Thymus (tissue), 11 donors: ENCODE measurements at regions not wholly inside any gene's neighbourhood (a gene's known extent, or its start where the extent isn't known, plus 50 kb on each side); places are given as distances from the start of the nearest gene placed in this dataset.

Source experiments
- DNase-seq, 9 donors: peaks; one replicate each; pipeline ENCODE4 v3.0.0-alpha.2; 2013; ENCODE audit warnings: low spot score in 9 of 9, low read depth in 6 of 9, missing footprints in 1 of 9
- H3K27ac ChIP-seq, 2 donors: one replicate each; pipeline ENCODE4 v1.5.1; 2013; ENCODE audit warnings: control low read depth in 1 of 2, low read depth in 1 of 2, low read length in 1 of 2, mild to moderate bottlenecking in 1 of 2, moderate library complexity in 1 of 2
- H3K27me3 ChIP-seq, 2 donors: one replicate each; pipeline ENCODE4 v1.5.1; 2013; ENCODE audit warnings: low read length in 1 of 2; ENCODE audit not compliant: control insufficient read depth in 2 of 2, insufficient read depth in 1 of 2
- H3K36me3 ChIP-seq, 2 donors: one replicate each; pipeline ENCODE4 v1.5.1; 2013; ENCODE audit warnings: low read length in 1 of 2, mild to moderate bottlenecking in 1 of 2, moderate library complexity in 1 of 2; ENCODE audit not compliant: control insufficient read depth in 2 of 2, insufficient read depth in 2 of 2
- H3K4me1 ChIP-seq, 2 donors: one replicate each; pipeline ENCODE4 v1.5.1; 2013; ENCODE audit warnings: low read length in 2 of 2; ENCODE audit not compliant: control insufficient read depth in 2 of 2, insufficient read depth in 2 of 2
- H3K4me3 ChIP-seq, 2 donors: one replicate each; pipeline ENCODE4 v1.5.1; 2013; ENCODE audit warnings: low read length in 2 of 2, control low read depth in 1 of 2, mild to moderate bottlenecking in 1 of 2
- H3K9me3 ChIP-seq, 2 donors: one replicate each; pipeline ENCODE4 v1.5.1; 2013; ENCODE audit warnings: low read length in 1 of 2, mild to moderate bottlenecking in 1 of 2; ENCODE audit not compliant: control insufficient read depth in 2 of 2, insufficient read depth in 1 of 2
- WGBS: extraction: QIAGEN DNeasy Blood & Tissue Kit; methylation state at CpG from one replicate; pipeline ENCODE4 v1.1.7; 2013; 5-methylcytosine and 5-hydroxymethylcytosine counted together
- donor health status: healthy.

GRCh38 chr1:100612540-100612939 is 74.6 kb downstream of the GPR88 start:
- no peaks in the 10 kb centered on the region for H3K36me3 ChIP-seq
- no peaks in the 10 kb centered on the region for H3K9me3 ChIP-seq
- no peak overlapping the region for H3K4me3 ChIP-seq
- no peak overlapping the region for H3K27ac ChIP-seq
- WGBS, result 97% methylated on average over 3 of the region's 3 CpGs
- peaks cover 11 to 17% of the 10 kb centered on the region in 2 donors for H3K4me1 ChIP-seq
- no peak for DNase-seq
- no peaks in the 10 kb centered on the region for H3K27me3 ChIP-seq

- Histone ChIP-seq H3K27ac (no peak overlapping the region), H3K36me3 (no peaks in the 10 kb centered on the region), H3K4me3 (no peak overlapping the region), H3K9me3 (no peaks in the 10 kb centered on the region), H3K27me3 (no peaks in the 10 kb centered on the region), H3K4me1 (peaks cover 11 to 17% of the 10 kb centered on the region in 2 donors)
- DNase-seq, result peak in 4 of 9 donors; percentile 18 to 58 (median 19)
- WGBS, result 64% methylated on average over 3 of the region's 3 CpGs
Measured at GRCh38 chr1:100613817-100614559, 76.0 kb downstream of the GPR88 start.

GRCh38 chr1:100614570-100614969 is 76.6 kb downstream of the GPR88 start:
- peak in 1 of 9 donors; percentile 37 for DNase-seq
- Histone ChIP-seq H3K9me3 (no peaks in the 10 kb centered on the region), H3K4me3 (no peak overlapping the region), H3K27ac (no peak overlapping the region), H3K27me3 (no peaks in the 10 kb centered on the region), H3K4me1 (peaks cover 11 to 17% of the 10 kb centered on the region in 2 donors), H3K36me3 (no peaks in the 10 kb centered on the region)
- 77% methylated on average over 6 of the region's 6 CpGs for WGBS

- Histone ChIP-seq H3K36me3 (no peaks in the 10 kb centered on the region), H3K4me1 (peaks cover 11 to 16% of the 10 kb centered on the region in 2 donors), H3K4me3 (no peak overlapping the region), H3K27me3 (no peaks in the 10 kb centered on the region), H3K27ac (no peak overlapping the region), H3K9me3 (no peaks in the 10 kb centered on the region)
- WGBS, result 97% methylated on average over 4 of the region's 4 CpGs
- DNase-seq, result no peak
Measured at GRCh38 chr1:100615686-100616085, 77.7 kb downstream of the GPR88 start.

GRCh38 chr1:100616121-100616621 is 78.2 kb downstream of the GPR88 start:
- H3K27me3 ChIP-seq, result no peaks in the 10 kb centered on the region
- 98% methylated on average over 4 of the region's 4 CpGs for WGBS
- no peak for DNase-seq
- H3K9me3 ChIP-seq, result no peaks in the 10 kb centered on the region
- H3K4me3 ChIP-seq, result no peak overlapping the region
- no peaks in the 10 kb centered on the region for H3K36me3 ChIP-seq
- peaks cover 11 to 16% of the 10 kb centered on the region in 2 donors for H3K4me1 ChIP-seq
- no peak overlapping the region for H3K27ac ChIP-seq

GRCh38 chr1:100622037-100622436 is 84.1 kb downstream of the GPR88 start:
- WGBS, result 82% methylated on average over 1 of the region's 1 CpG
- Histone ChIP-seq H3K9me3 (no peaks in the 10 kb centered on the region), H3K4me1 (no peaks in the 10 kb centered on the region), H3K36me3 (no peaks in the 10 kb centered on the region), H3K27me3 (no peaks in the 10 kb centered on the region), H3K4me3 (no peak overlapping the region), H3K27ac (peak overlapping the region; percentile 21 to 74)
- DNase-seq, result no peak

GRCh38 chr1:100622506-100622905 is 84.6 kb downstream of the GPR88 start:
- 97% methylated on average over 1 of the region's 1 CpG for WGBS
- Histone ChIP-seq H3K4me1 (no peaks in the 10 kb centered on the region), H3K27ac (peak overlapping the region; percentile 21 to 74), H3K4me3 (no peak overlapping the region), H3K27me3 (no peaks in the 10 kb centered on the region), H3K9me3 (no peaks in the 10 kb centered on the region), H3K36me3 (no peaks in the 10 kb centered on the region)
- no peak for DNase-seq

- Histone ChIP-seq H3K36me3 (no peaks in the 10 kb centered on the region), H3K4me1 (no peaks in the 10 kb centered on the region), H3K27ac (no peak overlapping the region), H3K9me3 (no peaks in the 10 kb centered on the region), H3K27me3 (no peaks in the 10 kb centered on the region), H3K4me3 (no peak overlapping the region)
- WGBS, result 96% methylated on average over 5 of the region's 5 CpGs
- no peak for DNase-seq
Measured at GRCh38 chr1:100622966-100623762, 85.2 kb downstream of the GPR88 start.
